Panc1 (cell line): ENCODE measurements at regions not wholly inside any gene's neighbourhood (a gene's known extent, or its start where the extent isn't known, plus 50 kb on each side); places are given as distances from the start of the nearest gene placed in this dataset.

Experiments used
- ATAC-seq: fragments of 200-7000 bp; cut with Tn5 transposase; 2 replicates; pipeline ENCODE4 v1.9.1; 2020; ENCODE audit warnings: mild to moderate bottlenecking, moderate library complexity
- BruUV-seq: library from RNA; stranded (reverse); fragments of 400-500 nt; replicated peaks from 2 replicates; lab custom pipeline; 2021; lab: Mats Ljungman, UMichigan
- CTCF ChIA-PET: fragments of 300-600 bp; sonication (Branson Sonifier 250); formaldehyde crosslinking; loops from one replicate; lab custom pipeline; 2022; ENCODE audit warnings: antibody characterized with exemption; lab: Charles Lee
- POLR2A ChIA-PET: fragments of 300-600 bp; sonication (Branson Sonifier 250); formaldehyde crosslinking; loops from one replicate; lab custom pipeline; 2022; ENCODE audit warnings: antibody characterized with exemption; lab: Charles Lee
- DNase-seq: peaks from one replicate; pipeline ENCODE4 v3.0.0-alpha.2; 2010; ENCODE audit warnings: low read depth, low spot score
- H3K27ac ChIP-seq: 2 replicates; pipeline ENCODE4 v1.5.1; 2011; ENCODE audit warnings: mild to moderate bottlenecking, low read length, inconsistent platforms
- H3K27me3 ChIP-seq: fragments of 200-500 bp; sonication (Bioruptor generic); 2 replicates; pipeline ENCODE4 v1.6.0; 2014; ENCODE audit warnings: low read length, inconsistent platforms; ENCODE audit not compliant: control insufficient read depth, insufficient read depth
- H3K36me3 ChIP-seq: fragments of 200-500 bp; sonication (Bioruptor generic); 2 replicates; pipeline ENCODE4 v1.5.1; 2014; ENCODE audit warnings: inconsistent platforms, mild to moderate bottlenecking, low read length, moderate library complexity; ENCODE audit not compliant: control insufficient read depth, insufficient read depth
- H3K4me1 ChIP-seq: 2 replicates; pipeline ENCODE4 v1.5.1; 2011; ENCODE audit warnings: inconsistent platforms, mild to moderate bottlenecking, low read length, moderate library complexity; ENCODE audit not compliant: control insufficient read depth, insufficient read depth
- H3K4me3 ChIP-seq, 2 experiments: 2 replicates each; pipeline ENCODE4 v1.5.1; 2011 to 2012; ENCODE audit warnings: low read depth in 2 of 2, low read length in 2 of 2, mild to moderate bottlenecking in 2 of 2, inconsistent platforms in 1 of 2, moderate library complexity in 1 of 2
- H3K9me3 ChIP-seq: fragments of 200-500 bp; sonication (Bioruptor generic); 2 replicates; pipeline ENCODE4 v1.5.1; 2014; ENCODE audit warnings: low read depth, mild to moderate bottlenecking, inconsistent platforms, low read length, moderate library complexity; ENCODE audit not compliant: control insufficient read depth, insufficient read depth
- CTCF ChIP-seq: fragments of 450-650 bp; IDR thresholded peaks from 2 replicates; pipeline ENCODE4 v1.5.1; 2017; ENCODE audit warnings: mild to moderate bottlenecking
- POLR2AphosphoS5 ChIP-seq: IDR thresholded peaks from 2 replicates; pipeline ENCODE4 v1.6.1; 2012; ENCODE audit warnings: mild to moderate bottlenecking, low read depth, low read length, moderate library complexity
- REST ChIP-seq, 2 experiments: IDR thresholded peaks; 2 replicates each; pipeline ENCODE4 v1.6.1; 2011 to 2012; ENCODE audit warnings: low read depth in 2 of 2, control low read depth in 1 of 2, low read length in 1 of 2, mild to moderate bottlenecking in 1 of 2, moderate library complexity in 1 of 2; ENCODE audit not compliant: insufficient read depth in 1 of 2
- SIN3A ChIP-seq: IDR thresholded peaks from 2 replicates; pipeline ENCODE4 v1.6.1; 2012; ENCODE audit warnings: low read depth, mild to moderate bottlenecking, low read length, moderate library complexity, borderline replicate concordance; ENCODE audit not compliant: insufficient read depth
- TCF7L2 ChIP-seq: IDR thresholded peaks from 2 replicates; pipeline ENCODE4 v1.6.1; 2011; ENCODE audit warnings: mild to moderate bottlenecking, low read depth, low read length, inconsistent platforms
- in situ Hi-C: cut with HindIII; loops from 2 replicates; pipeline ENCODE4 v1.10.0; 2016; ENCODE audit warnings: low sequenced_read_pairs, low pct_unique_long_range_greater_than_20kb
- intact Hi-C: fragments of 100-400 bp; cut with micrococcal nuclease; formaldehyde crosslinking; loops from one replicate; pipeline ENCODE4 v1.10.0; 2022; ENCODE audit not compliant: unreplicated experiment

- TF ChIP-seq CTCF, result no peak
- no peak for TF ChIP-seq REST (IDR thresholded peaks at IDR 0.05; ENCODE audit: insufficient read depth in 1 of 2, low read depth in 2 of 2, low read length in 1 of 2)
- no peak for TF ChIP-seq POLR2AphosphoS5
- TF ChIP-seq SIN3A, result no peak
- no peak for TF ChIP-seq TCF7L2
- H3K27me3 ChIP-seq, result no peaks in the 10 kb centered on the region
- POLR2A ChIA-PET, result no interaction called here
- in situ Hi-C loops (no loop called here), intact Hi-C loops (no loop called here)
- BruUV-seq, result no TSS peak
- no peak overlapping the region for H3K27ac ChIP-seq
- ATAC-seq, result no peak
- CTCF ChIA-PET, result no interaction called here
- no peaks in the 10 kb centered on the region for H3K4me1 ChIP-seq
- H3K4me3 ChIP-seq, result no peak overlapping the region
- no peak for DNase-seq
- no peaks in the 10 kb centered on the region for H3K36me3 ChIP-seq
- H3K9me3 ChIP-seq, result no peaks in the 10 kb centered on the region
Measured at GRCh38 chrX:39581411-39581810, 516.3 kb downstream of the BCOR start.

- no peak overlapping the region for H3K27ac ChIP-seq
- in situ Hi-C loops, result no loop called here
- TF ChIP-seq SIN3A, result no peak
- TF ChIP-seq REST (IDR thresholded peaks at IDR 0.05; ENCODE audit: insufficient read depth in 1 of 2, low read depth in 2 of 2, low read length in 1 of 2), result no peak
- TF ChIP-seq POLR2AphosphoS5, result no peak
- no peak for TF ChIP-seq TCF7L2
- TF ChIP-seq CTCF, result no peak
- CTCF ChIA-PET, result no interaction called here
- H3K4me3 ChIP-seq, result no peak overlapping the region
- DNase-seq, result no peak
- no peak for ATAC-seq
- no TSS peak for BruUV-seq
- H3K36me3 ChIP-seq, result no peaks in the 10 kb centered on the region
- no peaks in the 10 kb centered on the region for H3K9me3 ChIP-seq
- POLR2A ChIA-PET, result no interaction called here
- no peaks in the 10 kb centered on the region for H3K4me1 ChIP-seq
- intact Hi-C loops, result no loop called here
- H3K27me3 ChIP-seq, result no peaks in the 10 kb centered on the region
Measured at GRCh38 chrX:39582091-39582490, 515.7 kb downstream of the BCOR start.
